Stomach smooth muscle (tissue), 2 donors: ENCODE measurements at regions not wholly inside any gene's neighbourhood (a gene's known extent, or its start where the extent isn't known, plus 50 kb on each side); places are given as distances from the start of the nearest gene placed in this dataset.

Experiments
- H3K27ac ChIP-seq: one replicate; pipeline ENCODE4 v1.7.0; 2013; ENCODE audit warnings: mild to moderate bottlenecking, low read length, inconsistent platforms
- H3K27me3 ChIP-seq, 2 donors: one replicate each; pipeline ENCODE4 v1.7.0; 2013; ENCODE audit warnings: low read length in 2 of 2; ENCODE audit not compliant: insufficient read depth in 2 of 2, control insufficient read depth in 1 of 2
- H3K36me3 ChIP-seq, 2 donors: one replicate each; pipeline ENCODE4 v1.7.0; 2013; ENCODE audit warnings: low read length in 2 of 2; ENCODE audit not compliant: control insufficient read depth in 2 of 2, insufficient read depth in 2 of 2
- H3K4me1 ChIP-seq: one replicate; pipeline ENCODE4 v1.7.0; 2013; ENCODE audit warnings: low read length; ENCODE audit not compliant: control insufficient read depth, insufficient read depth
- H3K4me3 ChIP-seq, 2 donors: one replicate each; pipeline ENCODE4 v1.7.0; 2013; ENCODE audit warnings: low read length in 2 of 2
- H3K9ac ChIP-seq, 2 donors: one replicate each; pipeline ENCODE4 v1.7.0; 2013; ENCODE audit warnings: low read length in 2 of 2, mild to moderate bottlenecking in 1 of 2
- H3K9me3 ChIP-seq, 2 donors: one replicate each; pipeline ENCODE4 v1.7.0; 2013; ENCODE audit warnings: low read length in 2 of 2; ENCODE audit not compliant: control insufficient read depth in 2 of 2
- donor health status: healthy.
- donor health status: Pancreatic carcinoma.

GRCh38 chr6:105982761-105983540, 103.2 kb upstream of the PRDM1 start:
- Histone ChIP-seq H3K36me3 (no peaks in the 10 kb centered on the region), H3K27ac (no peak overlapping the region), H3K4me3 (no peak overlapping the region), H3K9me3 (peaks cover 3 to 5% of the 10 kb centered on the region in 2 donors), H3K4me1 (peaks cover 17% of the 10 kb centered on the region), H3K27me3 (peaks cover 48 to 50% of the 10 kb centered on the region in 2 donors), H3K9ac (no peak overlapping the region)

GRCh38 chr6:105981888-105982358, 104.2 kb upstream of the PRDM1 start:
- H3K27me3 ChIP-seq = peaks cover 42 to 49% of the 10 kb centered on the region in 2 donors

GRCh38 chr6:105981002-105981887, 104.9 kb upstream of the PRDM1 start:
- Histone ChIP-seq H3K27ac (no peak overlapping the region), H3K9me3 (peaks cover 3 to 5% of the 10 kb centered on the region in 2 donors), H3K27me3 (peaks cover 36 to 45% of the 10 kb centered on the region in 2 donors), H3K9ac (no peak overlapping the region), H3K4me1 (peaks cover 16% of the 10 kb centered on the region), H3K36me3 (no peaks in the 10 kb centered on the region), H3K4me3 (peak overlapping the region; percentile 37 to 49)

More at GRCh38 chr6:105981888-105982358, 104.2 kb upstream of the PRDM1 start:
- Histone ChIP-seq H3K4me1 (peaks cover 17% of the 10 kb centered on the region), H3K9me3 (peaks cover 3 to 5% of the 10 kb centered on the region in 2 donors), H3K9ac (no peak overlapping the region), H3K27ac (no peak overlapping the region), H3K4me3 (peak overlapping the region; percentile 37 to 49), H3K36me3 (no peaks in the 10 kb centered on the region)

- peaks cover 7% of the 10 kb centered on the region for H3K4me1 ChIP-seq
- H3K27me3 ChIP-seq = peaks cover 21 to 25% of the 10 kb centered on the region in 2 donors
- no peaks in the 10 kb centered on the region for H3K36me3 ChIP-seq
- no peak overlapping the region for H3K4me3 ChIP-seq
- no peak overlapping the region for H3K9ac ChIP-seq
- H3K9me3 ChIP-seq = peaks cover 3 to 5% of the 10 kb centered on the region in 2 donors
- no peak overlapping the region for H3K27ac ChIP-seq
Observed at GRCh38 chr6:105978974-105979373, 107.2 kb upstream of the PRDM1 start.

- H3K9me3 ChIP-seq = peaks cover 3% of the 10 kb centered on the region in 2 donors
- H3K4me1 ChIP-seq = peaks cover 7% of the 10 kb centered on the region
- no peaks in the 10 kb centered on the region for H3K36me3 ChIP-seq
- H3K4me3 ChIP-seq = no peak overlapping the region
- H3K27ac ChIP-seq = no peak overlapping the region
- H3K27me3 ChIP-seq = peaks cover 21 to 23% of the 10 kb centered on the region in 2 donors
- H3K9ac ChIP-seq = no peak overlapping the region
Observed at GRCh38 chr6:105977934-105978504, 108.1 kb upstream of the PRDM1 start.

- Histone ChIP-seq H3K27me3 (peaks cover 0 to 2% of the 10 kb centered on the region in 2 donors), H3K9ac (no peak overlapping the region), H3K27ac (no peak overlapping the region), H3K4me1 (no peaks in the 10 kb centered on the region), H3K4me3 (no peak overlapping the region), H3K36me3 (no peaks in the 10 kb centered on the region), H3K9me3 (peaks cover 0 to 3% of the 10 kb centered on the region in 2 donors)
Observed at GRCh38 chr6:105974986-105975385, 111.2 kb upstream of the PRDM1 start.

- H3K9ac ChIP-seq = no peak overlapping the region
- H3K9me3 ChIP-seq = peaks cover 0 to 3% of the 10 kb centered on the region in 2 donors
- no peaks in the 10 kb centered on the region for H3K4me1 ChIP-seq
- no peaks in the 10 kb centered on the region for H3K36me3 ChIP-seq
- no peak overlapping the region for H3K27ac ChIP-seq
- H3K4me3 ChIP-seq = no peak overlapping the region
- peaks cover 0 to 2% of the 10 kb centered on the region in 2 donors for H3K27me3 ChIP-seq
Observed at GRCh38 chr6:105972440-105972839, 113.7 kb upstream of the PRDM1 start.

GRCh38 chr6:105968603-105969333, 117.4 kb upstream of the PRDM1 start:
- Histone ChIP-seq H3K27me3 (no peaks in the 10 kb centered on the region), H3K27ac (no peak overlapping the region), H3K9me3 (peaks cover 0 to 3% of the 10 kb centered on the region in 2 donors), H3K36me3 (no peaks in the 10 kb centered on the region), H3K9ac (no peak overlapping the region), H3K4me1 (no peaks in the 10 kb centered on the region), H3K4me3 (no peak overlapping the region)

- no peak overlapping the region for H3K9ac ChIP-seq
- no peaks in the 10 kb centered on the region for H3K27me3 ChIP-seq
- H3K36me3 ChIP-seq = no peaks in the 10 kb centered on the region
- no peak overlapping the region for H3K4me3 ChIP-seq
- H3K9me3 ChIP-seq = peaks cover 0 to 3% of the 10 kb centered on the region in 2 donors
- no peaks in the 10 kb centered on the region for H3K4me1 ChIP-seq
- no peak overlapping the region for H3K27ac ChIP-seq
Observed at GRCh38 chr6:105967917-105968602, 118.1 kb upstream of the PRDM1 start.
